IPS-20b (cell line): ENCODE measurements at regions not wholly inside any gene's neighbourhood (a gene's known extent, or its start where the extent isn't known, plus 50 kb on each side); places are given as distances from the start of the nearest gene placed in this dataset.
"Not testable (repeated sequence)": the region's sequence is repeated elsewhere in the genome, so short reads cannot be mapped to it uniquely, and the experiment has no call there.

Source experiments
- H3K27ac ChIP-seq: one replicate; pipeline ENCODE4 v1.5.1; 2013; ENCODE audit warnings: low read length
- H3K27me3 ChIP-seq: 2 replicates; pipeline ENCODE4 v1.6.1; 2013; ENCODE audit warnings: mild to moderate bottlenecking, low read length, inconsistent platforms; ENCODE audit not compliant: insufficient read depth
- H3K36me3 ChIP-seq: 2 replicates; pipeline ENCODE4 v1.6.1; 2013; ENCODE audit warnings: low read depth, mild to moderate bottlenecking, inconsistent platforms, low read length, moderate library complexity; ENCODE audit not compliant: insufficient read depth
- H3K4me1 ChIP-seq: 2 replicates; pipeline ENCODE4 v1.6.1; 2013; ENCODE audit warnings: mild to moderate bottlenecking, control low read depth, inconsistent platforms, low read length, moderate library complexity; ENCODE audit not compliant: insufficient read depth
- H3K4me3 ChIP-seq: 2 replicates; pipeline ENCODE4 v1.5.1; 2013; ENCODE audit warnings: mild to moderate bottlenecking, low read length, inconsistent platforms
- H3K9ac ChIP-seq: 2 replicates; pipeline ENCODE4 v1.6.1; 2013; ENCODE audit warnings: low read depth, mild to moderate bottlenecking, inconsistent platforms, low read length, moderate library complexity
- H3K9me3 ChIP-seq: 2 replicates; pipeline ENCODE4 v1.6.1; 2013; ENCODE audit warnings: mild to moderate bottlenecking, low read depth, low read length, inconsistent platforms; ENCODE audit not compliant: insufficient read depth

GRCh38 chr14:46596236-46596635 lies 55.3 kb downstream of the RPL10L start:
- no peaks in the 10 kb centered on the region for H3K27me3 ChIP-seq
- no peaks in the 10 kb centered on the region for H3K36me3 ChIP-seq
- no peak overlapping the region for H3K27ac ChIP-seq
- H3K9ac ChIP-seq: no peak overlapping the region
- H3K4me1 ChIP-seq: no peaks in the 10 kb centered on the region
- H3K4me3 ChIP-seq: no peak overlapping the region
- no peaks in the 10 kb centered on the region for H3K9me3 ChIP-seq

GRCh38 chr14:46582826-46583225 lies 68.8 kb downstream of the RPL10L start:
- no peaks in the 10 kb centered on the region for H3K9me3 ChIP-seq
- no peak overlapping the region for H3K27ac ChIP-seq
- no peaks in the 10 kb centered on the region for H3K36me3 ChIP-seq
- H3K4me3 ChIP-seq: no peak overlapping the region
- no peaks in the 10 kb centered on the region for H3K4me1 ChIP-seq
- H3K27me3 ChIP-seq: no peaks in the 10 kb centered on the region
- H3K9ac ChIP-seq: no peak overlapping the region

DNA sequence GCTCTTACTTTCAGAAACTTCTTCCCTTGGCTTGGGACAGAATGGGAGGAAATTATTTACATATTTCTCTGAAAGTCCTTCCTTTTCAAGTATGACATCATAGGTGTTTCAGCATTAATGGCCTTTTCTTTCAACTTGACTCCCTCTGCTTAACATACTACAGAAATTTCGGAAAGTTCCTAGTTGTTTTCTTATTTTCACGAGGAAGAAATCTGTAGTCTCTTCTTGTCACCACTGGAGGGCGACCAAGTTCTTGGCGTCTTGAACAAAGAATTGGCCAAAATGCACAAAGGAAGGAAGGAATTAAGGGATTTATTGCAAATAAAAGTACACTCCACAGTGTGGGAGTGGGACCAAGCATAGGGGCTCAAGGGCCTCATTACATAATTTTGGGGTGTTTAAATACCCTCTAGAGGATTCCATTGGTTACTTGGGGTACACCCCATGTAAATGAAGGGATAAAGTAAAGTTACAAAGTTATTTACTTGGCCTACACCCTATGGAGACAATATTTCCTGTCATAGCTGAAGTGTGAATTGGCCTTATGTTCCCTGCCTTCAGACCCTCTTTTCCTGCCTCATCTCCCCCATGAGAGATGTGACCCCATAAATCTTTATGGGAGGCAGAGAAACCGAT lies 70.4 kb downstream of the RPL10L start:
- no peaks in the 10 kb centered on the region for H3K27me3 ChIP-seq
- no peaks in the 10 kb centered on the region for H3K36me3 ChIP-seq
- no peak overlapping the region for H3K9ac ChIP-seq
- no peaks in the 10 kb centered on the region for H3K9me3 ChIP-seq
- H3K4me1 ChIP-seq: no peaks in the 10 kb centered on the region
- H3K4me3 ChIP-seq: no peak overlapping the region
- no peak overlapping the region for H3K27ac ChIP-seq

DNA sequence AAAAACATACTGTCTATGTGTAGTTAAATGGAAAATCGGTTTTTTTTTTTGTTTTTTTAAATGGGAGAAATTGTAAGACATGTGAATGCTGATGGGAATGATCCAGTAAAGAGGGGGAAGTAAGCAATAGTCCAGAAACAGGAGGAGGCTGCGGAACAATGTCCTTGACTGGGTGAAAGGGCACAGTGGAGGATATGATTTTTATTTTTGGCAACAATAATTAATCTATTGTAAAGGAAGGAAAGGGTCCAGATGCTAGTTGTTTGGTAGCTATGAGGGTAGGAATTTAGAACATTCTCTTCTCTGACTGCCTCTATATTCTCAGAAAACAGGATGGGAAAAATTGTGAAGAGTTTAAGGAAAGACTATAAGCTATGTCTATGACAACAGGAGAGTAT lies 76.6 kb downstream of the RPL10L start:
- H3K27me3 ChIP-seq: no peaks in the 10 kb centered on the region

DNA sequence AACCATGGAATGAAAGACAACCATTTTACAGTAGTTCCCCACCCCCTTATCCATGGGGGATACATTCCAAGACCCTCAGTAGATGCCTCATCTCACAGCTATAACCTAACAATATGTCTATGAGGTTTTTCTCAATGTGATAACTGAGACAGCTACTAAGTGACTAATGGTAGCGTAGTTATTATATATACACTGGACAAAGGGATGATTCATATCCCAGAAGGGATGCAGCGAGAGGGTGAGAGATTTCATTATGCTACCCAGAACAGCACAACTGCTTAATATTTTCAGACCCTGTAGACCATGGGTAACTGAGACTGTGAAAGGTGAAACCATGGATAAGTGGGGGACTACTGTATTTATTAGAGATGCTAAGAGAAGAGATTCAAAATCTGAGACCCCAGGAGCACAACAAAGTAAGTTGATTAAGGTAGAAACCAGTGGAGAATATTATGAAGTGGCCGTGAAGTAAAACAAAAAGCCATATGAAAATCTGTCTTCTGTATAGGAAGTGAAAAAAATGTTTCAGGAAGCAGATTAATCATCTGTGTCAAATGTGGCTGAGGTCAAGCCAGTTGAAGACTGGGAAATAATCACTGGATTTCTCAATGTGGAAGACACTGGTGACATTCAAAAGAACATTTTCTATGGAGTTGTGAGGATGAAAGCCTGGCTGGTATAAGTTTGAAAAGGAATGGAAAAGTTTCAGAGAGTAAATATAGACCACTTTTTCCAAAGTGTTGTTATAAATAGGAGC lies 77.2 kb downstream of the RPL10L start:
- H3K4me1 ChIP-seq: no peaks in the 10 kb centered on the region
- no peak overlapping the region for H3K27ac ChIP-seq
- H3K4me3 ChIP-seq: no peak overlapping the region
- H3K36me3 ChIP-seq: no peaks in the 10 kb centered on the region
- H3K27me3 ChIP-seq: no peaks in the 10 kb centered on the region
- no peak overlapping the region for H3K9ac ChIP-seq
- H3K9me3 ChIP-seq: no peaks in the 10 kb centered on the region

More for the DNA sequence above, 76.6 kb downstream of the RPL10L start:
- Histone ChIP-seq H3K9me3 (no peaks in the 10 kb centered on the region), H3K36me3 (no peaks in the 10 kb centered on the region), H3K9ac (no peak overlapping the region), H3K4me3 (no peak overlapping the region), H3K4me1 (no peaks in the 10 kb centered on the region), H3K27ac (no peak overlapping the region)

- H3K4me1 ChIP-seq: no peaks in the 10 kb centered on the region
Observed at GRCh38 chr14:46573498-46573897, 78.1 kb downstream of the RPL10L start.

DNA sequence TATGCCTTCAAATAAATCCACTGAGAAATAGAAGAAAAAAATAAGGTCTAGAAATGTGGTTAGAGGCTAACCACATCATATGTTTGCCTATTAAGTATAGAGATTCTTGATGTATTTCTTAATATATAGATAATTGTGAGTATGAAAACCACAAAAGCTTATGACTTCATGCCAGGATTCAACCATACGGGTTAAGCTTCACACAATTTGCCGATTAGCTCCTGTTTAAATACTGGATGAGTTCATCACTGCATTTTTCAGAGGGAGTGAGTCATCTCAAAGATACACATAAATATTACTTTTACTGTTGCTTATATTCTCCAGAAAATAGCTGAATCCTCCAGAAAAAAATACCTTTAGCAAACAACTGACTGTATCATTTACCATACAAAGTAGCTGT lies 79.6 kb downstream of the RPL10L start:
- Histone ChIP-seq H3K27ac (no peak overlapping the region), H3K4me3 (no peak overlapping the region), H3K9me3 (no peaks in the 10 kb centered on the region), H3K9ac (no peak overlapping the region), H3K27me3 (no peaks in the 10 kb centered on the region), H3K4me1 (no peaks in the 10 kb centered on the region), H3K36me3 (no peaks in the 10 kb centered on the region)

More at GRCh38 chr14:46573498-46573897, 78.1 kb downstream of the RPL10L start:
- Histone ChIP-seq H3K4me3 (no peak overlapping the region), H3K27me3 (no peaks in the 10 kb centered on the region), H3K27ac (no peak overlapping the region), H3K9ac (no peak overlapping the region), H3K36me3 (no peaks in the 10 kb centered on the region), H3K9me3 (no peaks in the 10 kb centered on the region)

DNA sequence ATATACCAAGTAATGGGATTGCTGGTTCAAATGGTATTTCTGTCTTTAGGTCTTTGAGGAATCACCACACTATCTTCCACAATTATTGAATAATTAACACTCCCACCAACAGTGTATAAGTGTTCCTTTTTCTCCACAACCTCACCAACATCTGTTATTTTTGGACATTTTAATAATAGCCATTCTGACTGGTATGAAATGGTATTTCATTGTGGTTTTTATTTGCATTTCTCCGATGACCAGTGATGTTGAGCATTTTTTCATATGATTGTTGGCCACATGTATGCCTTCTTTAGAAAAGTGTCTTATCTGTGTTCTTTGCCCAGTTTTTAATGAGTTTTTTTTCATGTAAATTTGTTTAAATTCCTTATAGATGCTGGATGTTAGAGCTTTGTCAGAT lies 83.4 kb downstream of the RPL10L start:
- H3K9ac ChIP-seq, H3K27ac ChIP-seq, H3K27me3 ChIP-seq, H3K4me3 ChIP-seq, H3K36me3 ChIP-seq, H3K9me3 ChIP-seq, H3K4me1 ChIP-seq: not testable (repeated sequence)

- Histone ChIP-seq H3K27ac (no peak overlapping the region), H3K4me1 (no peaks in the 10 kb centered on the region), H3K36me3 (no peaks in the 10 kb centered on the region), H3K9ac (no peak overlapping the region), H3K4me3 (no peak overlapping the region), H3K9me3 (peaks cover 3% of the 10 kb centered on the region; the same call in 1 of the 2 replicates), H3K27me3 (no peaks in the 10 kb centered on the region)
Observed at GRCh38 chr14:46550836-46551235, 100.7 kb downstream of the RPL10L start.

DNA sequence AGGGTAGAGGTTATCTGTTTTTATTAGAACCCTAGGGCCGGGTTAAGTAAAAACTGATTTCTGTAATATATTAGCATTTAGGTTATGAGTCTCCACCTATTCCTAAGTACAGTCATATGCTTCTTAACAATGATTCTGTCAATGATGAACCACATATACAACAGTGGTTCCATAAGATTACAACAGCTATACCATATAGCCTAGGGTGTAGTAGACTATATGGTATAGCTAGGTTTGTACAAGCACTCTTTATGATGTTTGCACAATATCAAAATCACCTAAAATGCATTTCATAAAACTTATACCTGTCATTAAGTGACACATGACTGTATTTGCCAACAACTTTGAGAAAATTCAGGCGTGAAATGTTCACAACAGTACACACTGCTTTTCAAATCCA lies 110.6 kb downstream of the RPL10L start:
- Histone ChIP-seq H3K4me3 (no peak overlapping the region), H3K9ac (no peak overlapping the region), H3K27me3 (no peaks in the 10 kb centered on the region), H3K27ac (no peak overlapping the region), H3K4me1 (no peaks in the 10 kb centered on the region), H3K36me3 (no peaks in the 10 kb centered on the region), H3K9me3 (no peaks in the 10 kb centered on the region)

DNA sequence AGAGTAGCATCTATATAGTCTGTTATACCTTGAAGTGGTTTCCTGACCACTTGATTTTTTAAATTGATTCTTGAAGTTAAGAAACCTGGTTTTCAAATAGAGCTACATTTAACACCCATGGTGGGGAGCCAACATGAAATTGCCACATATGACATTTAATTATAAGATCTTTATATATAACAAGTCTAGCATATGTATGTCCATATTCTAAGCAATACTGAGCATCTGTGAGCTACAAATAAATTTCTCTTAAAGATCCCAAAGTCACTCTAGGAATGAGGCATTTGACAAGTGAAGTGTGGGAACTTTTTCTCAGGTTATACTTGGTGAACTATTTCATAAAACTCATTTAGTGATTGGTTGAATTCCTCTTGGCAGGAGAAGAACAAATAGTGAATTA lies 132.5 kb downstream of the RPL10L start:
- no peak overlapping the region for H3K9ac ChIP-seq
- H3K27me3 ChIP-seq: no peaks in the 10 kb centered on the region
- no peaks in the 10 kb centered on the region for H3K4me1 ChIP-seq
- H3K4me3 ChIP-seq: no peak overlapping the region
- H3K36me3 ChIP-seq: no peaks in the 10 kb centered on the region
- no peaks in the 10 kb centered on the region for H3K9me3 ChIP-seq
- no peak overlapping the region for H3K27ac ChIP-seq

DNA sequence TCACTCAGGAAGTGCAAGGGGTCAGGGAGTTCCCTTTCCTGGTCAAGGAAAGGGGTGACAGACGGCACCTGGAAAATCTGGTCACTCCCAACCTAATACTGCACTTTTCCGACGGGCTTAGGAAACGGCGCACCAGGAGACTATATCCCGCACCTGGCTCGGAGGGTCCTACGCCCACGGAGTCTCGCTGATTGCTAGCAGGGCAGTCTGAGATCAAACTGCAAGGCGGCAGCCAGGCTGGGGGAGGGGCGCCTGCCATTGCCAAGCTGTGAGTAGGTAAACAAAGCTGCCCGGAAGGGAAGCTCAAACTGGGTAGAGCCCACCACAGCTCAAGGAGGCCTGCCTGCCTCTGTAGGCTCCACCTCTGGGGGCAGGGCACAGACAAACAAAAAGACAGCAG lies 142.8 kb downstream of the RPL10L start:
- H3K9ac ChIP-seq, H3K36me3 ChIP-seq, H3K4me3 ChIP-seq, H3K9me3 ChIP-seq, H3K27ac ChIP-seq, H3K27me3 ChIP-seq, H3K4me1 ChIP-seq: not testable (repeated sequence)
